Liver (tissue), 8 donors: ENCODE measurements at regions not wholly inside any gene's neighbourhood (a gene's known extent, or its start where the extent isn't known, plus 50 kb on each side); places are given as distances from the start of the nearest gene placed in this dataset.

Experiments
- DNase-seq: peaks from one replicate; pipeline ENCODE4 v3.0.0-alpha.2; 2017; ENCODE audit warnings: low spot score
- H3K27ac ChIP-seq, 2 donors: one replicate each; pipeline ENCODE4 v1.7.0; 2013; ENCODE audit warnings: inconsistent platforms in 2 of 2, low read length in 2 of 2, control low read depth in 1 of 2, low read depth in 1 of 2, mild to moderate bottlenecking in 1 of 2
- H3K27me3 ChIP-seq, 4 donors: one replicate each; pipeline versions ENCODE4 v1.6.1 to v1.7.0; 2013; ENCODE audit warnings: low read length in 3 of 4, inconsistent platforms in 1 of 4, mild to moderate bottlenecking in 1 of 4, moderate library complexity in 1 of 4; ENCODE audit not compliant: control insufficient read depth in 4 of 4, insufficient read depth in 4 of 4
- H3K36me3 ChIP-seq, 4 donors: one replicate each; pipeline versions ENCODE4 v1.6.1 to v1.7.0; 2013; ENCODE audit warnings: low read length in 3 of 4, mild to moderate bottlenecking in 3 of 4, low read depth in 1 of 4, moderate library complexity in 1 of 4; ENCODE audit not compliant: control insufficient read depth in 4 of 4, insufficient read depth in 3 of 4
- H3K4me1 ChIP-seq, 4 donors: one replicate each; pipeline versions ENCODE4 v1.6.1 to v1.7.0; 2013; ENCODE audit warnings: low read length in 3 of 4, mild to moderate bottlenecking in 3 of 4, moderate library complexity in 1 of 4; ENCODE audit not compliant: control insufficient read depth in 4 of 4, insufficient read depth in 4 of 4
- H3K4me3 ChIP-seq, 3 donors: one replicate each; pipeline versions ENCODE4 v1.6.1 to v1.7.0; 2013; ENCODE audit warnings: low read length in 3 of 3, control low read depth in 1 of 3, low read depth in 1 of 3, mild to moderate bottlenecking in 1 of 3
- H3K9ac ChIP-seq, 2 donors: one replicate each; pipeline ENCODE4 v1.7.0; 2013; ENCODE audit warnings: low read length in 2 of 2, mild to moderate bottlenecking in 2 of 2, moderate library complexity in 2 of 2, control low read depth in 1 of 2, low read depth in 1 of 2
- H3K9me3 ChIP-seq, 4 donors: one replicate each; pipeline versions ENCODE4 v1.6.1 to v1.7.0; 2013; ENCODE audit warnings: low read length in 3 of 4; ENCODE audit not compliant: control insufficient read depth in 4 of 4
- ATF3 ChIP-seq: IDR thresholded peaks from 2 replicates; pipeline ENCODE4 v1.6.1; 2016; ENCODE audit warnings: antibody characterized with exemption
- EGR1 ChIP-seq, 2 donors: IDR thresholded peaks; 2 replicates each; pipeline ENCODE4 v1.6.1; 2016 to 2018; ENCODE audit warnings: antibody characterized with exemption in 2 of 2, low read depth in 2 of 2
- FOXA1 ChIP-seq: IDR thresholded peaks from 2 replicates; pipeline ENCODE4 v1.6.1; 2016; ENCODE audit warnings: antibody characterized with exemption
- FOXA2 ChIP-seq: IDR thresholded peaks from 2 replicates; pipeline ENCODE4 v1.6.1; 2016; ENCODE audit warnings: antibody characterized with exemption
- GABPA ChIP-seq, 2 donors: IDR thresholded peaks in 1 of 2; conservative IDR thresholded peaks in 1 of 2; 2 replicates each; pipeline ENCODE4 v1.6.1; 2016; ENCODE audit warnings: antibody characterized with exemption in 2 of 2, mild to moderate bottlenecking in 1 of 2, moderate library complexity in 1 of 2
- HNF4A ChIP-seq, 2 donors: conservative IDR thresholded peaks; 2 replicates each; pipeline ENCODE4 v1.6.1; 2016; ENCODE audit warnings: antibody characterized with exemption in 2 of 2, mild to moderate bottlenecking in 2 of 2
- HNF4G ChIP-seq: IDR thresholded peaks from 2 replicates; pipeline ENCODE4 v1.6.1; 2016; ENCODE audit warnings: antibody characterized with exemption
- JUND ChIP-seq, 2 donors: IDR thresholded peaks; 2 replicates each; pipeline ENCODE4 v1.6.1; 2016; ENCODE audit warnings: antibody characterized with exemption in 2 of 2
- NR2F2 ChIP-seq: IDR thresholded peaks from 2 replicates; pipeline ENCODE4 v1.6.1; 2016; ENCODE audit warnings: antibody characterized with exemption
- RAD21 ChIP-seq, 2 donors: IDR thresholded peaks; 2 replicates each; pipeline ENCODE4 v1.6.1; 2016; ENCODE audit warnings: antibody characterized with exemption in 2 of 2, mild to moderate bottlenecking in 2 of 2
- RXRA ChIP-seq, 2 donors: IDR thresholded peaks; 2 replicates each; pipeline ENCODE4 v1.6.1; 2017 to 2018; ENCODE audit warnings: antibody characterized with exemption in 2 of 2, mild to moderate bottlenecking in 1 of 2
- SP1 ChIP-seq: IDR thresholded peaks from 2 replicates; pipeline ENCODE4 v1.6.1; 2018; ENCODE audit warnings: antibody characterized with exemption, mild to moderate bottlenecking
- TAF1 ChIP-seq: conservative IDR thresholded peaks from 2 replicates; pipeline ENCODE4 v1.6.1; 2016; ENCODE audit warnings: antibody characterized with exemption, mild to moderate bottlenecking
- WGBS: extraction: QIAGEN DNeasy Blood & Tissue Kit; methylation state at CpG from one replicate; pipeline ENCODE4 v1.1.7; 2013; 5-methylcytosine and 5-hydroxymethylcytosine counted together
- TF ChIP-seq, protein P1 (sequence below): IDR thresholded peaks from 2 replicates; pipeline ENCODE4 v1.6.1; 2016; ENCODE audit warnings: antibody characterized with exemption
- TF ChIP-seq, protein P2 (sequence below): IDR thresholded peaks from 2 replicates; pipeline ENCODE4 v1.6.1; 2016; ENCODE audit warnings: antibody characterized with exemption
- TF ChIP-seq, protein P3 (sequence below): IDR thresholded peaks from 2 replicates; pipeline ENCODE4 v1.6.1; 2016; ENCODE audit warnings: antibody characterized with exemption, mild to moderate bottlenecking
- TF ChIP-seq, protein P4 (sequence below): fragments of 150-350 bp; IDR thresholded peaks from 2 replicates; pipeline ENCODE4 v1.5.1; 2017; ENCODE audit warnings: improper control_type of control experiment, low read depth, low read length; ENCODE audit not compliant: missing input control
- donor health status: healthy.
- donor health status: healthy.
- donor health status: healthy.
- donor health status: healthy.
- donor health status: healthy.

- Histone ChIP-seq H3K27ac (no peak overlapping the region), H3K4me3 (no peak overlapping the region), H3K9me3 (no peaks in the 10 kb centered on the region), H3K27me3 (no peaks in the 10 kb centered on the region), H3K4me1 (no peaks in the 10 kb centered on the region), H3K36me3 (no peaks in the 10 kb centered on the region), H3K9ac (no peak overlapping the region)
- WGBS, result 93% methylated on average over 5 of the region's 5 CpGs
- TF ChIP-seq HNF4G, result no peak
- no peak for DNase-seq
These were observed 336.3 kb upstream of the RBMY1B start for GRCh38 chrY:21174697-21175463.

DNA sequence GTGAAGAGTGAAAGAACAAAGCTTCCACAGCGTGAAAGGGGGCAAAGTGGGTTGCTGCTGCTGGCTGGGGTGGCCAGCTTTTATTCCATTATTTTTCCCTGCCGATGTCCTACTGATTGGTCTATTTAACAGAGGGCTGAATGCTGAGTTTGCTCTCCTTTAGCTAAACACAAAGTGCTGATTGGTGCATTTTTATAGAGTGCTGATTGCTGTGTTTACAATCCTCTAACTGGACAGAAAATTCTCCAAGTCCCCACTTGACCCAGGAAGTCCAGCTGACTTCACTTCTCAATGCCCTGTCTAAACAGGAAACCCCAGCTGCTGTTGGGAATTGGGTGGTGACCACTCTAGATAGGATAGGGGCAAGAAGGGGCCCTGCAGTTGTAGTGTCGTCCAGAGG is 335.6 kb upstream of the RBMY1B start:
- 56% methylated on average over 3 of the region's 3 CpGs for WGBS
- Histone ChIP-seq H3K36me3 (no peaks in the 10 kb centered on the region), H3K9me3 (no peaks in the 10 kb centered on the region), H3K27me3 (no peaks in the 10 kb centered on the region), H3K27ac (no peak overlapping the region), H3K4me3 (no peak overlapping the region), H3K9ac (no peak overlapping the region), H3K4me1 (no peaks in the 10 kb centered on the region)
- no peak for DNase-seq
- TF ChIP-seq, protein P1, sequence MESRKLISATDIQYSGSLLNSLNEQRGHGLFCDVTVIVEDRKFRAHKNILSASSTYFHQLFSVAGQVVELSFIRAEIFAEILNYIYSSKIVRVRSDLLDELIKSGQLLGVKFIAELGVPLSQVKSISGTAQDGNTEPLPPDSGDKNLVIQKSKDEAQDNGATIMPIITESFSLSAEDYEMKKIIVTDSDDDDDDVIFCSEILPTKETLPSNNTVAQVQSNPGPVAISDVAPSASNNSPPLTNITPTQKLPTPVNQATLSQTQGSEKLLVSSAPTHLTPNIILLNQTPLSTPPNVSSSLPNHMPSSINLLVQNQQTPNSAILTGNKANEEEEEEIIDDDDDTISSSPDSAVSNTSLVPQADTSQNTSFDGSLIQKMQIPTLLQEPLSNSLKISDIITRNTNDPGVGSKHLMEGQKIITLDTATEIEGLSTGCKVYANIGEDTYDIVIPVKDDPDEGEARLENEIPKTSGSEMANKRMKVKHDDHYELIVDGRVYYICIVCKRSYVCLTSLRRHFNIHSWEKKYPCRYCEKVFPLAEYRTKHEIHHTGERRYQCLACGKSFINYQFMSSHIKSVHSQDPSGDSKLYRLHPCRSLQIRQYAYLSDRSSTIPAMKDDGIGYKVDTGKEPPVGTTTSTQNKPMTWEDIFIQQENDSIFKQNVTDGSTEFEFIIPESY, result no peak
- TF ChIP-seq FOXA2, result no peak
- TF ChIP-seq, protein P2, sequence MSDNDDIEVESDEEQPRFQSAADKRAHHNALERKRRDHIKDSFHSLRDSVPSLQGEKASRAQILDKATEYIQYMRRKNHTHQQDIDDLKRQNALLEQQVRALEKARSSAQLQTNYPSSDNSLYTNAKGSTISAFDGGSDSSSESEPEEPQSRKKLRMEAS, result no peak
- TF ChIP-seq FOXA1, result no peak
- TF ChIP-seq GABPA (IDR thresholded peaks at IDR 0.05 in 1 of 2, conservative IDR thresholded peaks at IDR 0.05 in 1 of 2), result no peak
- no peak for TF ChIP-seq NR2F2
- no peak for TF ChIP-seq HNF4G
- no peak for TF ChIP-seq EGR1 (IDR thresholded peaks at IDR 0.05; ENCODE audit: low read depth in 2 of 2)
- no peak for TF ChIP-seq HNF4A (conservative IDR thresholded peaks at IDR 0.05)
- no peak for TF ChIP-seq JUND (IDR thresholded peaks at IDR 0.05)
- TF ChIP-seq ATF3, result no peak
- TF ChIP-seq TAF1, result no peak
- TF ChIP-seq RAD21 (IDR thresholded peaks at IDR 0.05), result no peak
- TF ChIP-seq SP1, result no peak
- TF ChIP-seq, protein P3, sequence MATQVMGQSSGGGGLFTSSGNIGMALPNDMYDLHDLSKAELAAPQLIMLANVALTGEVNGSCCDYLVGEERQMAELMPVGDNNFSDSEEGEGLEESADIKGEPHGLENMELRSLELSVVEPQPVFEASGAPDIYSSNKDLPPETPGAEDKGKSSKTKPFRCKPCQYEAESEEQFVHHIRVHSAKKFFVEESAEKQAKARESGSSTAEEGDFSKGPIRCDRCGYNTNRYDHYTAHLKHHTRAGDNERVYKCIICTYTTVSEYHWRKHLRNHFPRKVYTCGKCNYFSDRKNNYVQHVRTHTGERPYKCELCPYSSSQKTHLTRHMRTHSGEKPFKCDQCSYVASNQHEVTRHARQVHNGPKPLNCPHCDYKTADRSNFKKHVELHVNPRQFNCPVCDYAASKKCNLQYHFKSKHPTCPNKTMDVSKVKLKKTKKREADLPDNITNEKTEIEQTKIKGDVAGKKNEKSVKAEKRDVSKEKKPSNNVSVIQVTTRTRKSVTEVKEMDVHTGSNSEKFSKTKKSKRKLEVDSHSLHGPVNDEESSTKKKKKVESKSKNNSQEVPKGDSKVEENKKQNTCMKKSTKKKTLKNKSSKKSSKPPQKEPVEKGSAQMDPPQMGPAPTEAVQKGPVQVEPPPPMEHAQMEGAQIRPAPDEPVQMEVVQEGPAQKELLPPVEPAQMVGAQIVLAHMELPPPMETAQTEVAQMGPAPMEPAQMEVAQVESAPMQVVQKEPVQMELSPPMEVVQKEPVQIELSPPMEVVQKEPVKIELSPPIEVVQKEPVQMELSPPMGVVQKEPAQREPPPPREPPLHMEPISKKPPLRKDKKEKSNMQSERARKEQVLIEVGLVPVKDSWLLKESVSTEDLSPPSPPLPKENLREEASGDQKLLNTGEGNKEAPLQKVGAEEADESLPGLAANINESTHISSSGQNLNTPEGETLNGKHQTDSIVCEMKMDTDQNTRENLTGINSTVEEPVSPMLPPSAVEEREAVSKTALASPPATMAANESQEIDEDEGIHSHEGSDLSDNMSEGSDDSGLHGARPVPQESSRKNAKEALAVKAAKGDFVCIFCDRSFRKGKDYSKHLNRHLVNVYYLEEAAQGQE, result no peak
- no peak for TF ChIP-seq RXRA (IDR thresholded peaks at IDR 0.05)
- TF ChIP-seq, protein P4, sequence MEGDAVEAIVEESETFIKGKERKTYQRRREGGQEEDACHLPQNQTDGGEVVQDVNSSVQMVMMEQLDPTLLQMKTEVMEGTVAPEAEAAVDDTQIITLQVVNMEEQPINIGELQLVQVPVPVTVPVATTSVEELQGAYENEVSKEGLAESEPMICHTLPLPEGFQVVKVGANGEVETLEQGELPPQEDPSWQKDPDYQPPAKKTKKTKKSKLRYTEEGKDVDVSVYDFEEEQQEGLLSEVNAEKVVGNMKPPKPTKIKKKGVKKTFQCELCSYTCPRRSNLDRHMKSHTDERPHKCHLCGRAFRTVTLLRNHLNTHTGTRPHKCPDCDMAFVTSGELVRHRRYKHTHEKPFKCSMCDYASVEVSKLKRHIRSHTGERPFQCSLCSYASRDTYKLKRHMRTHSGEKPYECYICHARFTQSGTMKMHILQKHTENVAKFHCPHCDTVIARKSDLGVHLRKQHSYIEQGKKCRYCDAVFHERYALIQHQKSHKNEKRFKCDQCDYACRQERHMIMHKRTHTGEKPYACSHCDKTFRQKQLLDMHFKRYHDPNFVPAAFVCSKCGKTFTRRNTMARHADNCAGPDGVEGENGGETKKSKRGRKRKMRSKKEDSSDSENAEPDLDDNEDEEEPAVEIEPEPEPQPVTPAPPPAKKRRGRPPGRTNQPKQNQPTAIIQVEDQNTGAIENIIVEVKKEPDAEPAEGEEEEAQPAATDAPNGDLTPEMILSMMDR, result no peak
